K562 (cell line): ENCODE measurements at regions not wholly inside any gene's neighbourhood (a gene's known extent, or its start where the extent isn't known, plus 50 kb on each side); places are given as distances from the start of the nearest gene placed in this dataset.

Experiments
- DACH1 ChIP-seq: fragments of 450-650 bp; IDR thresholded peaks from 2 replicates; pipeline ENCODE4 v1.6.1; 2018; ENCODE audit not compliant: partially characterized antibody
- FOXA1 ChIP-seq: fragments of 450-650 bp; IDR thresholded peaks from 2 replicates; pipeline ENCODE4 v1.6.1; 2016; ENCODE audit warnings: mild to moderate bottlenecking, borderline replicate concordance
- GATAD2A ChIP-seq: fragments of 450-650 bp; IDR thresholded peaks from 2 replicates; pipeline ENCODE4 v1.6.1; 2017
- SMC3 ChIP-seq: conservative IDR thresholded peaks from 2 replicates; pipeline ENCODE4 v1.6.1; 2011; ENCODE audit warnings: low read depth, low read length, improper control_type of control experiment; ENCODE audit not compliant: insufficient read depth
- SP1 ChIP-seq: sonication (generic); formaldehyde crosslinking; IDR thresholded peaks from 2 replicates; pipeline ENCODE4 v1.8.1; 2022; ENCODE audit warnings: mild to moderate bottlenecking, missing genetic modification reagents
- TAF1 ChIP-seq: IDR thresholded peaks from 2 replicates; pipeline ENCODE4 v1.6.1; 2011; ENCODE audit warnings: mild to moderate bottlenecking, low read length, moderate library complexity; ENCODE audit not compliant: insufficient read depth, control insufficient read depth, severe bottlenecking; ENCODE audit errors: extremely low read depth
- TF ChIP-seq, protein P1 (sequence below): sonication (generic); formaldehyde crosslinking; IDR thresholded peaks from 2 replicates; pipeline ENCODE4 v1.8.1; 2022; ENCODE audit warnings: missing genetic modification reagents
- TF ChIP-seq, protein P2 (sequence below), 3 experiments: IDR thresholded peaks in 2 of 3; conservative IDR thresholded peaks in 1 of 3; 2 replicates each; pipeline ENCODE4 v1.5.1; 2011 to 2012; ENCODE audit warnings: low read length in 3 of 3, mild to moderate bottlenecking in 3 of 3, control low read depth in 2 of 3, improper control_type of control experiment in 1 of 3, inconsistent platforms in 1 of 3, low read depth in 1 of 3, mixed read lengths in 1 of 3, moderate library complexity in 1 of 3; ENCODE audit not compliant: insufficient read depth in 2 of 3
- TF ChIP-seq, protein P3 (sequence below), 2 experiments: fragments of 200-800 bp in 1 of 2; sonication (Bioruptor generic) in 1 of 2; sonication (generic) in 1 of 2; formaldehyde crosslinking in 1 of 2; IDR thresholded peaks in 1 of 2; conservative IDR thresholded peaks in 1 of 2; 2 replicates each; pipeline versions ENCODE4 v1.5.0 to v1.6.1; 2016 to 2020; ENCODE audit warnings: missing compliant biosample characterization in 1 of 2, missing genetic modification characterization in 1 of 2, missing genetic modification reagents in 1 of 2
- TF ChIP-seq, protein P4 (sequence below): sonication (generic); formaldehyde crosslinking; IDR thresholded peaks from 2 replicates; pipeline ENCODE4 v1.5.0; 2020; ENCODE audit warnings: missing genetic modification reagents

DNA sequence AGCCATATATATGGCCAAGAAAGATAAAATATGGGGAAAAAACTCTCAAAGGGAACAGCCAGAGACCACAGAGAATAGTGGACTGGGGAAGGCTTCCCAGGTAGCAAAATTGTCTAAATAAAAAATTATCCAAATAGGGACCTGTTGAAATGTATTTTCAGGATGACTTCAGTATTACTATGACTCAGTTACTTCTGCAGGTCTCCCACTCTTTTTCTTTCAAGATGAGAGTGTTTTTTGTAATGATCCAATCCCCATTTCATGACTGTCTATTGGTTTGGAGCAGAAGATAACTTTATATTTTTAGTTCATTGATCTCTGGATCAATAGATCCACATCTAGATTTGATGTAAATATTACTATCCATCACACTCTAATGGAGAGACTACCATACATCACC, 372.1 kb upstream of the EMCN start:
- TF ChIP-seq SP1 (no peak), FOXA1 (no peak), DACH1 (no peak), GATAD2A (no peak), SMC3 (no peak), TAF1 (no peak)
- TF ChIP-seq, protein P1, sequence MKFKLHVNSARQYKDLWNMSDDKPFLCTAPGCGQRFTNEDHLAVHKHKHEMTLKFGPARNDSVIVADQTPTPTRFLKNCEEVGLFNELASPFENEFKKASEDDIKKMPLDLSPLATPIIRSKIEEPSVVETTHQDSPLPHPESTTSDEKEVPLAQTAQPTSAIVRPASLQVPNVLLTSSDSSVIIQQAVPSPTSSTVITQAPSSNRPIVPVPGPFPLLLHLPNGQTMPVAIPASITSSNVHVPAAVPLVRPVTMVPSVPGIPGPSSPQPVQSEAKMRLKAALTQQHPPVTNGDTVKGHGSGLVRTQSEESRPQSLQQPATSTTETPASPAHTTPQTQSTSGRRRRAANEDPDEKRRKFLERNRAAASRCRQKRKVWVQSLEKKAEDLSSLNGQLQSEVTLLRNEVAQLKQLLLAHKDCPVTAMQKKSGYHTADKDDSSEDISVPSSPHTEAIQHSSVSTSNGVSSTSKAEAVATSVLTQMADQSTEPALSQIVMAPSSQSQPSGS (CRISPR knock-in tag) = no peak
- TF ChIP-seq, protein P2, sequence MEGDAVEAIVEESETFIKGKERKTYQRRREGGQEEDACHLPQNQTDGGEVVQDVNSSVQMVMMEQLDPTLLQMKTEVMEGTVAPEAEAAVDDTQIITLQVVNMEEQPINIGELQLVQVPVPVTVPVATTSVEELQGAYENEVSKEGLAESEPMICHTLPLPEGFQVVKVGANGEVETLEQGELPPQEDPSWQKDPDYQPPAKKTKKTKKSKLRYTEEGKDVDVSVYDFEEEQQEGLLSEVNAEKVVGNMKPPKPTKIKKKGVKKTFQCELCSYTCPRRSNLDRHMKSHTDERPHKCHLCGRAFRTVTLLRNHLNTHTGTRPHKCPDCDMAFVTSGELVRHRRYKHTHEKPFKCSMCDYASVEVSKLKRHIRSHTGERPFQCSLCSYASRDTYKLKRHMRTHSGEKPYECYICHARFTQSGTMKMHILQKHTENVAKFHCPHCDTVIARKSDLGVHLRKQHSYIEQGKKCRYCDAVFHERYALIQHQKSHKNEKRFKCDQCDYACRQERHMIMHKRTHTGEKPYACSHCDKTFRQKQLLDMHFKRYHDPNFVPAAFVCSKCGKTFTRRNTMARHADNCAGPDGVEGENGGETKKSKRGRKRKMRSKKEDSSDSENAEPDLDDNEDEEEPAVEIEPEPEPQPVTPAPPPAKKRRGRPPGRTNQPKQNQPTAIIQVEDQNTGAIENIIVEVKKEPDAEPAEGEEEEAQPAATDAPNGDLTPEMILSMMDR (IDR thresholded peaks at IDR 0.05 in 2 of 3, conservative IDR thresholded peaks at IDR 0.05 in 1 of 3; ENCODE audit: insufficient read depth in 2 of 3, low read depth in 1 of 3, low read length in 3 of 3) = no peak
- TF ChIP-seq, protein P3, sequence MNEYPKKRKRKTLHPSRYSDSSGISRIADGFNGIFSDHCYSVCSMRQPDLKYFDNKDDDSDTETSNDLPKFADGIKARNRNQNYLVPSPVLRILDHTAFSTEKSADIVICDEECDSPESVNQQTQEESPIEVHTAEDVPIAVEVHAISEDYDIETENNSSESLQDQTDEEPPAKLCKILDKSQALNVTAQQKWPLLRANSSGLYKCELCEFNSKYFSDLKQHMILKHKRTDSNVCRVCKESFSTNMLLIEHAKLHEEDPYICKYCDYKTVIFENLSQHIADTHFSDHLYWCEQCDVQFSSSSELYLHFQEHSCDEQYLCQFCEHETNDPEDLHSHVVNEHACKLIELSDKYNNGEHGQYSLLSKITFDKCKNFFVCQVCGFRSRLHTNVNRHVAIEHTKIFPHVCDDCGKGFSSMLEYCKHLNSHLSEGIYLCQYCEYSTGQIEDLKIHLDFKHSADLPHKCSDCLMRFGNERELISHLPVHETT (CRISPR knock-in tag; conservative IDR thresholded peaks at IDR 0.05 in 1 of 2, IDR thresholded peaks at IDR 0.05 in 1 of 2) = no peak
- TF ChIP-seq, protein P4, sequence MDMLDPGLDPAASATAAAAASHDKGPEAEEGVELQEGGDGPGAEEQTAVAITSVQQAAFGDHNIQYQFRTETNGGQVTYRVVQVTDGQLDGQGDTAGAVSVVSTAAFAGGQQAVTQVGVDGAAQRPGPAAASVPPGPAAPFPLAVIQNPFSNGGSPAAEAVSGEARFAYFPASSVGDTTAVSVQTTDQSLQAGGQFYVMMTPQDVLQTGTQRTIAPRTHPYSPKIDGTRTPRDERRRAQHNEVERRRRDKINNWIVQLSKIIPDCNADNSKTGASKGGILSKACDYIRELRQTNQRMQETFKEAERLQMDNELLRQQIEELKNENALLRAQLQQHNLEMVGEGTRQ = no peak
